Esophagus muscularis mucosa (tissue), 4 donors: ENCODE measurements at regions not wholly inside any gene's neighbourhood (a gene's known extent, or its start where the extent isn't known, plus 50 kb on each side); places are given as distances from the start of the nearest gene placed in this dataset.

ENCODE experiments used
- DNase-seq: peaks from one replicate; pipeline ENCODE4 v3.0.0-alpha.2; 2017; ENCODE audit errors: extremely low spot score
- H3K27ac ChIP-seq, 4 donors: fragments of 200-600 bp; sonication (generic); replicated peaks in 1 of 4; 1 replicate in 3 of 4; 2 replicates in 1 of 4; pipeline ENCODE4 v1.5.1; 2016 to 2019; ENCODE audit warnings: mild to moderate bottlenecking in 1 of 4
- H3K27me3 ChIP-seq, 4 donors: fragments of 200-600 bp; sonication (generic); one replicate each; pipeline versions ENCODE4 v1.5.1 to v1.6.0; 2016 to 2019
- H3K36me3 ChIP-seq, 4 donors: fragments of 200-600 bp; sonication (generic); one replicate each; pipeline ENCODE4 v1.5.1; 2016 to 2019
- H3K4me1 ChIP-seq, 4 donors: fragments of 200-600 bp; sonication (generic); one replicate each; pipeline ENCODE4 v1.5.1; 2016 to 2019
- H3K4me3 ChIP-seq, 4 donors: fragments of 200-600 bp; sonication (generic); 1 replicate in 2 of 4; 2 replicates in 2 of 4; pipeline ENCODE4 v1.5.1; 2016 to 2019; ENCODE audit warnings: mild to moderate bottlenecking in 4 of 4, moderate library complexity in 1 of 4
- H3K9me3 ChIP-seq, 4 donors: fragments of 200-600 bp; sonication (generic); 1 replicate in 3 of 4; 2 replicates in 1 of 4; pipeline ENCODE4 v1.5.1; 2016 to 2019
- CTCF ChIP-seq, 3 experiments: fragments of 200-600 bp in 2 of 3; fragments of 450-650 bp in 1 of 3; sonication (generic) in 2 of 3; IDR thresholded peaks; one replicate each; pipeline ENCODE4 v1.5.1; 2017 to 2019; ENCODE audit warnings: antibody characterized with exemption in 3 of 3, mild to moderate bottlenecking in 2 of 3, moderate library complexity in 1 of 3
- EP300 ChIP-seq: sonication (generic); formaldehyde crosslinking; IDR thresholded peaks from one replicate; pipeline ENCODE4 v1.6.1; 2017; ENCODE audit warnings: antibody characterized with exemption
- POLR2A ChIP-seq: fragments of 450-650 bp; IDR thresholded peaks from one replicate; pipeline ENCODE4 v1.6.1; 2017; ENCODE audit warnings: antibody characterized with exemption, moderate library complexity, mild to moderate bottlenecking, low read depth
- POLR2AphosphoS5 ChIP-seq, 2 donors: sonication (generic); formaldehyde crosslinking; IDR thresholded peaks; one replicate each; pipeline ENCODE4 v1.6.1; 2017; ENCODE audit warnings: antibody characterized with exemption in 2 of 2
- WGBS: methylation state at CpG from one replicate; pipeline ENCODE4 v1.1.5; 2018; 5-methylcytosine and 5-hydroxymethylcytosine counted together
- intact Hi-C: fragments of 100-400 bp; cut with DNase I; formaldehyde crosslinking; loops from one replicate; pipeline ENCODE4 v1.15.1; 2023

GRCh38 chr13:44303681-44304432 lies 69.8 kb upstream of the SERP2 start:
- DNase-seq = no peak
- Histone ChIP-seq H3K36me3 (no peaks in the 10 kb centered on the region), H3K9me3 (no peaks in the 10 kb centered on the region), H3K4me1 (peaks cover 80 to 86% (median 85%) of the 10 kb centered on the region in 4 donors), H3K27me3 (no peaks in the 10 kb centered on the region), H3K4me3 (no peak overlapping the region), H3K27ac (peak overlapping the region; percentile 86 to 92 (median 88))
- WGBS = 52% methylated on average over 5 of the region's 5 CpGs
- intact Hi-C loops = loop anchor here (2.0 kb wide), 1 partner anchor 31 kb away; no protein-coding TSS in a partner anchor
- TF ChIP-seq CTCF (IDR thresholded peaks at IDR 0.05) (no peak), POLR2AphosphoS5 (IDR thresholded peaks at IDR 0.05) (peak; percentile 76 to 82)

GRCh38 chr13:44304433-44304725 lies 69.2 kb upstream of the SERP2 start:
- Histone ChIP-seq H3K4me1 (peaks cover 82 to 91% (median 88%) of the 10 kb centered on the region in 4 donors), H3K27ac (peak overlapping the region; percentile 86 to 92 (median 88)), H3K27me3 (no peaks in the 10 kb centered on the region), H3K4me3 (no peak overlapping the region), H3K9me3 (no peaks in the 10 kb centered on the region), H3K36me3 (no peaks in the 10 kb centered on the region)
- TF ChIP-seq POLR2A (no peak), EP300 (no peak), CTCF (IDR thresholded peaks at IDR 0.05) (no peak), POLR2AphosphoS5 (IDR thresholded peaks at IDR 0.05) (no peak)
- 83% methylated on average over 4 of the region's 4 CpGs for WGBS
- intact Hi-C loops = loop anchor here (2.0 kb wide), 1 partner anchor 32 kb away; no protein-coding TSS in a partner anchor
- no peak for DNase-seq

- H3K36me3 ChIP-seq = no peaks in the 10 kb centered on the region
- no peak for TF ChIP-seq POLR2AphosphoS5 (IDR thresholded peaks at IDR 0.05)
- TF ChIP-seq EP300 = no peak
- TF ChIP-seq POLR2A = no peak
- TF ChIP-seq CTCF (IDR thresholded peaks at IDR 0.05) = no peak
- H3K27ac ChIP-seq = peak overlapping the region; percentile 86 to 92 (median 88)
- intact Hi-C loops = loop anchor here (2.0 kb wide), 1 partner anchor 32 kb away; no protein-coding TSS in a partner anchor
- 92% methylated on average over 2 of the region's 2 CpGs for WGBS
- H3K4me3 ChIP-seq = no peak overlapping the region
- peaks cover 86 to 100% (median 96%) of the 10 kb centered on the region in 4 donors for H3K4me1 ChIP-seq
- no peaks in the 10 kb centered on the region for H3K9me3 ChIP-seq
- H3K27me3 ChIP-seq = no peaks in the 10 kb centered on the region
- DNase-seq = no peak
Measured at GRCh38 chr13:44305286-44305685, 68.3 kb upstream of the SERP2 start.

GRCh38 chr13:44305917-44306370 lies 67.7 kb upstream of the SERP2 start:
- intact Hi-C loops = loop anchor here (2.0 kb wide), 1 partner anchor 33 kb away; no protein-coding TSS in a partner anchor
- 23% methylated on average over 4 of the region's 4 CpGs for WGBS
- Histone ChIP-seq H3K36me3 (no peaks in the 10 kb centered on the region), H3K27ac (peak overlapping the region; percentile 86 to 92 (median 88)), H3K9me3 (no peaks in the 10 kb centered on the region), H3K27me3 (no peaks in the 10 kb centered on the region), H3K4me3 (no peak overlapping the region), H3K4me1 (peaks cover 82 to 100% (median 96%) of the 10 kb centered on the region in 4 donors)
- DNase-seq = no peak
- TF ChIP-seq POLR2AphosphoS5 (IDR thresholded peaks at IDR 0.05) (no peak), EP300 (no peak), POLR2A (no peak), CTCF (IDR thresholded peaks at IDR 0.05) (no peak)
